Transverse colon (tissue), 3 donors: ENCODE measurements at regions not wholly inside any gene's neighbourhood (a gene's known extent, or its start where the extent isn't known, plus 50 kb on each side); places are given as distances from the start of the nearest gene placed in this dataset.

ENCODE experiments used
- EP300 ChIP-seq: sonication (generic); formaldehyde crosslinking; IDR thresholded peaks from one replicate; pipeline ENCODE4 v1.6.1; 2017; ENCODE audit warnings: antibody characterized with exemption, low read depth
- TF ChIP-seq, protein P1 (sequence below), 5 experiments: fragments of 200-600 bp in 3 of 5; fragments of 450-650 bp in 2 of 5; sonication (generic) in 3 of 5; IDR thresholded peaks; 1 replicate in 2 of 5; 2 replicates in 3 of 5; pipeline ENCODE4 v1.5.1; 2016 to 2017; ENCODE audit warnings: antibody characterized with exemption in 5 of 5, inconsistent platforms in 3 of 5, mild to moderate bottlenecking in 2 of 5, moderate library complexity in 1 of 5

DNA sequence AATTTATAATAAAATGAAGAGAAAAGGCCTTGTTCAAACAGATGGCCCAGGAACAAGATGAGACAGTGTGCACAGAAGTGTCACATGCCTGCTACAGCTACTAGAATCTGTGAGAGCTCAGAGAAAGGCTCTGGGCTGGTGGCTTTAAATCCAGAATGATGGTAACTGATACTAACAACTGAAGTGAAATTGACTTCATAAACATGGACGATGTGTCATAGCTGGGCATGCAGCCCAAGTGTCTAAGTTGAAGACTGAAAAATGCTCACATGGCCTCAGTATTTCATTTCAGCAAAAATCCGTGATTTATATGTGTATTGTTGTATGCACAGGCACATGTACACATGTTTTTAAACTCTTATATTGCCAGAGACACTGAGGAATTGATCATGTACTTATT lies 208.3 kb upstream of the RUNX1 start:
- TF ChIP-seq, protein P1, sequence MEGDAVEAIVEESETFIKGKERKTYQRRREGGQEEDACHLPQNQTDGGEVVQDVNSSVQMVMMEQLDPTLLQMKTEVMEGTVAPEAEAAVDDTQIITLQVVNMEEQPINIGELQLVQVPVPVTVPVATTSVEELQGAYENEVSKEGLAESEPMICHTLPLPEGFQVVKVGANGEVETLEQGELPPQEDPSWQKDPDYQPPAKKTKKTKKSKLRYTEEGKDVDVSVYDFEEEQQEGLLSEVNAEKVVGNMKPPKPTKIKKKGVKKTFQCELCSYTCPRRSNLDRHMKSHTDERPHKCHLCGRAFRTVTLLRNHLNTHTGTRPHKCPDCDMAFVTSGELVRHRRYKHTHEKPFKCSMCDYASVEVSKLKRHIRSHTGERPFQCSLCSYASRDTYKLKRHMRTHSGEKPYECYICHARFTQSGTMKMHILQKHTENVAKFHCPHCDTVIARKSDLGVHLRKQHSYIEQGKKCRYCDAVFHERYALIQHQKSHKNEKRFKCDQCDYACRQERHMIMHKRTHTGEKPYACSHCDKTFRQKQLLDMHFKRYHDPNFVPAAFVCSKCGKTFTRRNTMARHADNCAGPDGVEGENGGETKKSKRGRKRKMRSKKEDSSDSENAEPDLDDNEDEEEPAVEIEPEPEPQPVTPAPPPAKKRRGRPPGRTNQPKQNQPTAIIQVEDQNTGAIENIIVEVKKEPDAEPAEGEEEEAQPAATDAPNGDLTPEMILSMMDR (IDR thresholded peaks at IDR 0.05): no peak
- TF ChIP-seq EP300: no peak
